GM18520 (cell line): ENCODE measurements at regions not wholly inside any gene's neighbourhood (a gene's known extent, or its start where the extent isn't known, plus 50 kb on each side); places are given as distances from the start of the nearest gene placed in this dataset.

ENCODE experiments used
- ATAC-seq: cut with Tn5 transposase; IDR thresholded peaks from one replicate; pipeline ENCODE4 v1.9.1; 2021; ENCODE audit not compliant: unreplicated experiment

- ATAC-seq = no peak
Observed at GRCh38 chr10:52906046-52906445, 133.5 kb upstream of the MBL2 start.

GRCh38 chr10:52903397-52903938 is 130.9 kb upstream of the MBL2 start:
- no peak for ATAC-seq

- ATAC-seq = no peak
Observed at GRCh38 chr10:52900593-52900992, 128.0 kb upstream of the MBL2 start.

GRCh38 chr10:52897162-52897561 is 124.6 kb upstream of the MBL2 start:
- ATAC-seq = no peak

- ATAC-seq = no peak
Observed at GRCh38 chr10:52895059-52895458, 122.5 kb upstream of the MBL2 start.

- ATAC-seq = no peak
Observed at GRCh38 chr10:52890281-52890680, 117.7 kb upstream of the MBL2 start.

- ATAC-seq = no peak
Observed at GRCh38 chr10:52889611-52890010, 117.0 kb upstream of the MBL2 start.

- ATAC-seq = peak; percentile 90
Observed at GRCh38 chr10:52883996-52884871, 111.7 kb upstream of the MBL2 start.

- ATAC-seq = no peak
Observed at GRCh38 chr10:52879091-52879807, 106.7 kb upstream of the MBL2 start.

- ATAC-seq = no peak
Observed at GRCh38 chr10:52877451-52877850, 104.9 kb upstream of the MBL2 start.

GRCh38 chr10:52875336-52875735 is 102.8 kb upstream of the MBL2 start:
- ATAC-seq = no peak

- no peak for ATAC-seq
Observed at GRCh38 chr10:52874581-52874980, 102.0 kb upstream of the MBL2 start.

GRCh38 chr10:52871191-52871843 is 98.7 kb upstream of the MBL2 start:
- no peak for ATAC-seq

- no peak for ATAC-seq
Observed at GRCh38 chr10:52870562-52870961, 98.0 kb upstream of the MBL2 start.

GRCh38 chr10:52869864-52870263 is 97.3 kb upstream of the MBL2 start:
- ATAC-seq = no peak

- ATAC-seq = no peak
Observed at GRCh38 chr10:52865213-52865612, 92.6 kb upstream of the MBL2 start.

GRCh38 chr10:52864201-52865106 is 91.9 kb upstream of the MBL2 start:
- no peak for ATAC-seq

- no peak for ATAC-seq
Observed at GRCh38 chr10:52858722-52859121, 86.1 kb upstream of the MBL2 start.

- ATAC-seq = no peak
Observed at GRCh38 chr10:52855546-52856325, 83.2 kb upstream of the MBL2 start.

- peak; percentile 73 for ATAC-seq
Observed at GRCh38 chr10:52853704-52854103, 81.1 kb upstream of the MBL2 start.
